Activated naive CD8-positive, alpha-beta T cell treated with anti-CD3 and anti-CD28 coated beads for 36 hours (primary cell): ENCODE measurements at regions not wholly inside any gene's neighbourhood (a gene's known extent, or its start where the extent isn't known, plus 50 kb on each side); places are given as distances from the start of the nearest gene placed in this dataset.
"Not testable (repeated sequence)": the region's sequence is repeated elsewhere in the genome, so short reads cannot be mapped to it uniquely, and the experiment has no call there.

Source experiments
- DNase-seq: peaks from one replicate; pipeline ENCODE4 v3.0.0; 2021
- H3K27ac Mint-ChIP-seq: one replicate; pipeline ENCODE4 v1.8.0; 2022; ENCODE audit warnings: mild to moderate bottlenecking, moderate library complexity, mixed read lengths
- H3K27me3 Mint-ChIP-seq: one replicate; pipeline ENCODE4 v1.8.0; 2022; ENCODE audit warnings: mild to moderate bottlenecking, mixed read lengths
- H3K36me3 Mint-ChIP-seq: one replicate; pipeline ENCODE4 v1.8.0; 2021; ENCODE audit warnings: mild to moderate bottlenecking, mixed read lengths
- H3K4me1 Mint-ChIP-seq: one replicate; pipeline ENCODE4 v1.8.0; 2021; ENCODE audit warnings: mixed read lengths
- H3K4me3 Mint-ChIP-seq: one replicate; pipeline ENCODE4 v1.8.0; 2022; ENCODE audit warnings: mild to moderate bottlenecking, moderate library complexity, mixed read lengths
- H3K9me3 Mint-ChIP-seq: one replicate; pipeline ENCODE4 v1.8.0; 2022; ENCODE audit warnings: mixed read lengths

GRCh38 chr15:81747482-81747881, 298.3 kb downstream of the MEX3B start:
- H3K9me3 Mint-ChIP-seq: no peaks in the 10 kb centered on the region
- H3K4me3 Mint-ChIP-seq: no peak overlapping the region
- no peak for DNase-seq
- H3K27me3 Mint-ChIP-seq: peaks cover 12% of the 10 kb centered on the region
- no peaks in the 10 kb centered on the region for H3K4me1 Mint-ChIP-seq
- no peak overlapping the region for H3K27ac Mint-ChIP-seq
- H3K36me3 Mint-ChIP-seq: no peaks in the 10 kb centered on the region

DNA sequence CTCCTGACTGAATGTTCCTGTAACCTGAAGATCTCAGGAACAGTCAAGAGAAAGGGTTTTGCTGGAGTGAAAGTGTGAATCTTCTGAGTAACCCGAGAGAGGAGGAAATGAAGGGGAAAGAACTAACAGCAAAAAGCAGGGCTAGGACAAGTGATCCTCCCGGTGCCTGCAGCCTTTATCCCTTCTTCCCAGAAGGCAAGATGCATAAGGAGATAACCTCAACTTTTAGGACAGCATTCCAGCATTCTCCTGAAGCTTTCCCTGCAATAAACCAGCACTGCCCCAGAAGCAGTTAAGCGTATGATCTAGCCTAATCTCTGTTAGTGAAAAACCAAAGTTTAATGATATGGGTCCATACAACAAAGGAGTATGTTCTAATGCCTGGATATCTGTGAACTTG, 298.8 kb downstream of the MEX3B start:
- H3K4me1 Mint-ChIP-seq: no peaks in the 10 kb centered on the region
- no peaks in the 10 kb centered on the region for H3K9me3 Mint-ChIP-seq
- no peaks in the 10 kb centered on the region for H3K36me3 Mint-ChIP-seq
- H3K4me3 Mint-ChIP-seq: no peak overlapping the region
- peaks cover 12% of the 10 kb centered on the region for H3K27me3 Mint-ChIP-seq
- no peak overlapping the region for H3K27ac Mint-ChIP-seq
- DNase-seq: no peak

DNA sequence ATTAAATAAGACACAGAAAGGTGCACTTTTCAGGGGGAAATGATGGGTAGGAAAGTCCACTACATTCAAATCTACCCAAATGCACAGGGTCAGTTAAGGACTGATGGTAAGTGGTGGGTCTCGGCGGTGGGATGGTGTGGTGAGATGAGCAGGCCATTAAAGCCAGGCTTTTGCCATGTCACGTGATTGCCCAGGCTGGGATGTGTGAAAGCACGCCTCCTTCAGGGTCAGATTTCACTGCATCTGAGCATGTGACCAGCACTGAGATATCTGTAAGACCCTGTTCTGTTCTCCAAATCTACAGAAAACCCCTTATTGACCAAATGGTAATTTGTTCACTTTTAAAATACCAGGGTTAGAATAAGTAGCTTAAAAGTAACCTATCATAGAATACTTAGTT, 301.5 kb downstream of the MEX3B start:
- Mint-ChIP-seq H3K36me3 (no peaks in the 10 kb centered on the region), H3K9me3 (no peaks in the 10 kb centered on the region), H3K27me3 (peaks cover 7% of the 10 kb centered on the region), H3K27ac (no peak overlapping the region), H3K4me3 (no peak overlapping the region), H3K4me1 (no peaks in the 10 kb centered on the region)
- DNase-seq: no peak

DNA sequence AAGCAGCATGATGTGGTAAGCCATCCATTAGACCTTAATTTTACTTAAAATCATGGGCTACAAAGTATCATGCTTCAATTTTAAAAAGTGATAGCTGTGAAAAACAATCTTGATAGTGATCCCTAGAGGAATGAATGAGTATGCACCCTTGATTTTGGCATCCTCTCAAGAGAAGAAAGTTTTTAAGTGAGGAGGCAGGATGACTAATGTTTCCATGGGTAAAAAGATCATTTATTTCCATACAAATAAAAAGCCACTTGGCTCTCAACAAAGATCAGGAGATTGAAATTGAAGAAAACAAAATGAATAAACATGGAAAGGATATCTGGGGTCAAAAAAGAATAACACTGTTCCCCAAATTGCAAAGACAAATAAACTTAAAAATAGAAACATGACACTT, 305.4 kb downstream of the MEX3B start:
- Mint-ChIP-seq H3K9me3 (no peaks in the 10 kb centered on the region), H3K27ac (no peak overlapping the region), H3K4me1 (no peaks in the 10 kb centered on the region), H3K36me3 (peaks cover 3% of the 10 kb centered on the region), H3K4me3 (no peak overlapping the region), H3K27me3 (no peaks in the 10 kb centered on the region)
- DNase-seq: no peak

DNA sequence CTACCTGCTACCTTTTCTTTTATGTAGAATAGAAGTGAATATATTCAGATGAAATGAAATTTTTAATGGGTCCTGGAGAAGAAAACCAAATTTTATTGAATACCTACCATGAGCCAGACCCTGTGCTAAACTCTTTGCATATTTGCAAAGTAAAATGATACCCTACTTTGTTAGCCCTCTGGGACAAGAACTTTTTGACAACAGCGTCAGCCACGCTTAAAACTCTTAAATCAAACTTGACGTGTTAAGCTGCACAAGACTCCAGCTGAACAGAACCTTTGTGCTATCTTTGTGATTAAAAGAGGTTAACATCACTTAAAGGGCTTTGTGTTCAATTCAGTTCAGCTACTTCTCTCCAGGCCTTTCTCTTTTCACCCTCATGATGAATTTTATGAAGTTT, 316.5 kb downstream of the MEX3B start:
- Mint-ChIP-seq H3K9me3 (no peaks in the 10 kb centered on the region), H3K27me3 (peaks cover 3% of the 10 kb centered on the region), H3K36me3 (no peaks in the 10 kb centered on the region), H3K4me3 (no peak overlapping the region), H3K27ac (no peak overlapping the region), H3K4me1 (no peaks in the 10 kb centered on the region)
- no peak for DNase-seq

- H3K36me3 Mint-ChIP-seq: no peaks in the 10 kb centered on the region
- H3K4me1 Mint-ChIP-seq: no peaks in the 10 kb centered on the region
- DNase-seq: no peak
- H3K27ac Mint-ChIP-seq: no peak overlapping the region
- no peaks in the 10 kb centered on the region for H3K9me3 Mint-ChIP-seq
- H3K4me3 Mint-ChIP-seq: no peak overlapping the region
- H3K27me3 Mint-ChIP-seq: peaks cover 3% of the 10 kb centered on the region
These were observed 317.1 kb downstream of the MEX3B start for GRCh38 chr15:81728726-81729125.

DNA sequence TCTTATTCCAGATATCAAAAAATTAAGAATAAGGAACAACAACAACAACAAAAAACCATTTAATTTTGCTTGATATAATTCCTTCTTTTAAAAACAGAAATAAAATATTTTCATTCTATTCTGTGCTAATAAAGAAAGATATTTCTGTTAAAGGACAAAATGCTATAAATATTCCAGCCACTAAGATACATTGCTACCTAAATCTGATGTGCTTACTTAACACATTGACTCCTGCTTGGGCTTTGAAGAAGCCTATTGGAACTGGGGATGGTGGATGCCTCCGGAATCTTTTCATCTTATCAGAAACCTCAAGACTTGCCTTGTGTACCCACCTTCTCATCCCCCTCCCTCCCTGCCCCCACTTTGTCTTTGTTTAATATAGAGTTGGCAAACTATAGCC, 320.2 kb downstream of the MEX3B start:
- Mint-ChIP-seq H3K4me1 (no peaks in the 10 kb centered on the region), H3K4me3 (no peak overlapping the region), H3K9me3 (no peaks in the 10 kb centered on the region), H3K27me3 (peaks cover 3% of the 10 kb centered on the region), H3K27ac (no peak overlapping the region), H3K36me3 (no peaks in the 10 kb centered on the region)
- no peak for DNase-seq

- Mint-ChIP-seq H3K4me1 (no peaks in the 10 kb centered on the region), H3K27me3 (peaks cover 3% of the 10 kb centered on the region), H3K27ac (no peak overlapping the region), H3K36me3 (no peaks in the 10 kb centered on the region), H3K9me3 (no peaks in the 10 kb centered on the region), H3K4me3 (no peak overlapping the region)
- no peak for DNase-seq
These were observed 321.3 kb downstream of the MEX3B start for GRCh38 chr15:81724536-81724935.

DNA sequence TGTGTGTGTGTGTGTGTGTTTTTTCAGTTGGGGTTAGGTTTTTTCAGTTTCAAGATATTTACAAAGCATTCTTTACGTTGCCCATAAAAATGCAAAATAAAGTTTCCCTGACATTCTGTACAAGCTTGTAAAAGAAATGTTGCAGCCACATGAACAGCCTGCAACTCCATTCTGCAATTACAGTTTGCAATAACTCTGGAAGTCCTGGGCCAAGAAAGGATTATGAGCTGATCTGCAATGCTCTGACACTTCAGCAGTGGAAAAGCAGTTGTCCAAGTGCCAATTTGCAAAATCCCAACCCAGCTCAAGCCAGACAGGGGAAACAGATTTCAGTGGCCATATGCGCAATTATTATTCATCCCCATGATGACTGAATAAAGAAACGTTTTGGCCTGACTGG, 322.1 kb downstream of the MEX3B start:
- Mint-ChIP-seq H3K9me3 (no peaks in the 10 kb centered on the region), H3K4me3 (no peak overlapping the region), H3K27me3 (peaks cover 3% of the 10 kb centered on the region), H3K27ac (no peak overlapping the region), H3K4me1 (no peaks in the 10 kb centered on the region), H3K36me3 (no peaks in the 10 kb centered on the region)
- no peak for DNase-seq

- H3K27ac Mint-ChIP-seq: no peak overlapping the region
- peaks cover 3% of the 10 kb centered on the region for H3K27me3 Mint-ChIP-seq
- no peaks in the 10 kb centered on the region for H3K36me3 Mint-ChIP-seq
- DNase-seq: no peak
- H3K9me3 Mint-ChIP-seq: no peaks in the 10 kb centered on the region
- no peaks in the 10 kb centered on the region for H3K4me1 Mint-ChIP-seq
- no peak overlapping the region for H3K4me3 Mint-ChIP-seq
These were observed 322.6 kb downstream of the MEX3B start for GRCh38 chr15:81723113-81723651.

- not testable (repeated sequence) for H3K4me3 Mint-ChIP-seq
These were observed 329.4 kb downstream of the MEX3B start for GRCh38 chr15:81716468-81716867.

GRCh38 chr15:81710328-81710727, 335.5 kb downstream of the MEX3B start:
- H3K36me3 Mint-ChIP-seq: no peaks in the 10 kb centered on the region
- H3K4me3 Mint-ChIP-seq: no peak overlapping the region
- DNase-seq: no peak
- peaks cover 1% of the 10 kb centered on the region for H3K4me1 Mint-ChIP-seq
- no peak overlapping the region for H3K27ac Mint-ChIP-seq
- H3K27me3 Mint-ChIP-seq: peaks cover 4% of the 10 kb centered on the region
- H3K9me3 Mint-ChIP-seq: peaks cover 1% of the 10 kb centered on the region

More at GRCh38 chr15:81716468-81716867, 329.4 kb downstream of the MEX3B start:
- H3K27me3 Mint-ChIP-seq, H3K36me3 Mint-ChIP-seq, DNase-seq, H3K9me3 Mint-ChIP-seq, H3K27ac Mint-ChIP-seq, H3K4me1 Mint-ChIP-seq: not testable (repeated sequence)

- H3K27ac Mint-ChIP-seq, DNase-seq, H3K36me3 Mint-ChIP-seq, H3K27me3 Mint-ChIP-seq, H3K9me3 Mint-ChIP-seq, H3K4me3 Mint-ChIP-seq, H3K4me1 Mint-ChIP-seq: not testable (repeated sequence)
These were observed 332.9 kb upstream of the TMC3 start for GRCh38 chr15:81706816-81707346.

- H3K9me3 Mint-ChIP-seq, H3K4me1 Mint-ChIP-seq, DNase-seq, H3K36me3 Mint-ChIP-seq, H3K4me3 Mint-ChIP-seq, H3K27ac Mint-ChIP-seq, H3K27me3 Mint-ChIP-seq: not testable (repeated sequence)
These were observed 331.7 kb upstream of the TMC3 start for GRCh38 chr15:81705727-81706126.

- Mint-ChIP-seq H3K36me3 (no peaks in the 10 kb centered on the region), H3K9me3 (peaks cover 11% of the 10 kb centered on the region), H3K4me3 (no peak overlapping the region), H3K4me1 (no peaks in the 10 kb centered on the region), H3K27ac (no peak overlapping the region), H3K27me3 (no peaks in the 10 kb centered on the region)
- DNase-seq: no peak
These were observed 312.0 kb upstream of the TMC3 start for GRCh38 chr15:81686021-81686420.

- Mint-ChIP-seq H3K4me3 (no peak overlapping the region), H3K36me3 (no peaks in the 10 kb centered on the region), H3K27me3 (no peaks in the 10 kb centered on the region), H3K27ac (no peak overlapping the region), H3K4me1 (no peaks in the 10 kb centered on the region), H3K9me3 (peaks cover 11% of the 10 kb centered on the region)
- no peak for DNase-seq
These were observed 311.2 kb upstream of the TMC3 start for GRCh38 chr15:81685237-81685636.
